ENCODE measurements at regions not wholly inside any gene's neighbourhood (a gene's known extent, or its start where the extent isn't known, plus 50 kb on each side); places are given as distances from the start of the nearest gene placed in this dataset.

- TF ChIP-seq EZH2 (IDR thresholded peaks at IDR 0.05): no peak
- TF ChIP-seq POLR2AphosphoS5 (IDR thresholded peaks at IDR 0.05; ENCODE audit: borderline replicate concordance, low read depth, low read length): no peak
These were observed 614.5 kb downstream of the EFNA5 start for GRCh38 chr5:107056278-107056677.

Data from SK-N-MC (cell line).